ENCODE measurements at regions not wholly inside any gene's neighbourhood (a gene's known extent, or its start where the extent isn't known, plus 50 kb on each side); places are given as distances from the start of the nearest gene placed in this dataset.

DNA sequence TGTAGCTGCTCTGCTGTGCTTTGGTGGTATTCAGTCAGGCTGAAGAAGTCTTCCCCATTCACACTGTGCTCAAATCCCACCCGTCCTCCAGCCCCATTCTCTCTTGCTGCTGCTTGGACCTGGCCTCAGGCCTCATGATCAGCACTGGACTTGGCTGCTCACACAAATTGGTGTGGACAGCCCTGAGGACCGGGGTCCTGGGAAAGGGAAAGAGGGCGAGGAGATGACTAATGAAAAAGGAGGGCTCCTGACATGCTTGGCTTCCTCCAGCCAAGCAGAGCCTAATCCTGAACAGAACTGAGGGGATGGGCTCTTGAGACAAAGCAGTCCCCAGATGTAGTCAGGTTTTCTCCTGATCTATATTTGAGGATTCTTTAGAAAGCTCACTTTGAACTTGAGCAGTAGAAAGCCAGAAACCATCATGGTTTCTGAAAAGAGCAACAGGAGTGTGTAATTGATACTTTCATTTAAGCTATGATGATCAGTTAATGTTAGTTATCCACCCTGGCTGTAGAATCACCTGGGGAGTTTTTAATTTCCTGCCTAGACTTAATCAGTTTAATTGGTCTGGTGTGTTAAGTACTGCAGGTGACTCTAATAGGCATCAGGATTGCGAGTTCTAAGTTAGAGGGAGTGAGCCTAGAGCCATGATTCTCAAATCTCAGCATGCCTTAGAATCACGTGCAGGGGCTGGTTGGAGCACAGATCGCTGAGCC, 79.4 kb upstream of the THBS1 start:
- no peak for TF ChIP-seq CTCF (IDR thresholded peaks at IDR 0.05)
- intact Hi-C loops (cut with DNase I): no loop called here
- DNase-seq (no peak), ATAC-seq (no peak)
- Histone ChIP-seq H3K36me3 (no peaks in the 10 kb centered on the region), H3K27me3 (no peaks in the 10 kb centered on the region), H3K4me3 (no peak overlapping the region), H3K4me1 (no peaks in the 10 kb centered on the region), H3K9me3 (no peaks in the 10 kb centered on the region), H3K27ac (no peak overlapping the region)

DNA sequence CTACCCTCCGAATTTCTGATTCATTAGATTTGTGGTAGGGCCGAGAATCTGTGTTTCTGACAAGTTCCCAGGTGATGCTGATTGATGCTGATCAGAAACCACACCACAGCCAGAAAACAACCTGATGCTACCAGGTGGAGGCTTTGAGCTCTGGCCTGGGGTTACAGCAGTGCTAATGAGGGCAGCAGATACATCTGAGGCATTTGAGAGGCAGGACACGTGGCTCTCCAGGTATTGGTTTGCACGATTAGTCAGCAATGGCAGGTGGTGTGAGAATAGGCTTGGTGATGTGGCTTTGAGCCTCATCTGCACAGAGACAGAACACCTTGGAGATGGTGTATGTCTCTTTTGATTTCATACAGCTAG, 78.8 kb upstream of the THBS1 start:
- TF ChIP-seq CTCF (IDR thresholded peaks at IDR 0.05): no peak
- Histone ChIP-seq H3K36me3 (no peaks in the 10 kb centered on the region), H3K4me3 (no peak overlapping the region), H3K9me3 (no peaks in the 10 kb centered on the region), H3K4me1 (no peaks in the 10 kb centered on the region), H3K27ac (no peak overlapping the region), H3K27me3 (no peaks in the 10 kb centered on the region)
- no peak for DNase-seq
- intact Hi-C loops (cut with DNase I): no loop called here
- ATAC-seq: no peak

- ATAC-seq (no peak), DNase-seq (no peak)
- no peak overlapping the region for H3K27ac ChIP-seq
- H3K4me1 ChIP-seq: no peaks in the 10 kb centered on the region
- intact Hi-C loops (cut with DNase I): no loop called here
- no peaks in the 10 kb centered on the region for H3K36me3 ChIP-seq
- H3K9me3 ChIP-seq: no peaks in the 10 kb centered on the region
- H3K27me3 ChIP-seq: no peaks in the 10 kb centered on the region
- no peak overlapping the region for H3K4me3 ChIP-seq
- no peak for TF ChIP-seq CTCF (IDR thresholded peaks at IDR 0.05)
These were observed 78.2 kb upstream of the THBS1 start for GRCh38 chr15:39502611-39503195.

- no peak for TF ChIP-seq CTCF (IDR thresholded peaks at IDR 0.05)
- intact Hi-C loops (cut with DNase I): no loop called here
- Histone ChIP-seq H3K27ac (no peak overlapping the region), H3K4me3 (no peak overlapping the region), H3K36me3 (no peaks in the 10 kb centered on the region), H3K9me3 (no peaks in the 10 kb centered on the region), H3K27me3 (no peaks in the 10 kb centered on the region), H3K4me1 (no peaks in the 10 kb centered on the region)
- ATAC-seq (no peak), DNase-seq (no peak)
These were observed 77.4 kb upstream of the THBS1 start for GRCh38 chr15:39503526-39503925.

GRCh38 chr15:39504808-39505207, 76.1 kb upstream of the THBS1 start:
- intact Hi-C loops (cut with DNase I): no loop called here
- TF ChIP-seq CTCF (IDR thresholded peaks at IDR 0.05): no peak
- Histone ChIP-seq H3K27me3 (no peaks in the 10 kb centered on the region), H3K36me3 (no peaks in the 10 kb centered on the region), H3K4me1 (no peaks in the 10 kb centered on the region), H3K27ac (no peak overlapping the region), H3K9me3 (no peaks in the 10 kb centered on the region), H3K4me3 (no peak overlapping the region)
- DNase-seq (no peak), ATAC-seq (no peak)
